IMR-90 (cell line): ENCODE measurements at regions not wholly inside any gene's neighbourhood (a gene's known extent, or its start where the extent isn't known, plus 50 kb on each side); places are given as distances from the start of the nearest gene placed in this dataset.

Experiments
- ATAC-seq: fragments of 200-7000 bp; cut with Tn5 transposase; 2 replicates; pipeline ENCODE4 v1.9.1; 2020; ENCODE audit warnings: low read depth, mild to moderate bottlenecking, moderate library complexity
- BruUV-seq: library from RNA; stranded (reverse); fragments of 400-500 nt; replicated peaks from 2 replicates; lab custom pipeline; 2021; lab: Mats Ljungman, UMichigan
- CTCF ChIA-PET: fragments of 300-600 bp; formaldehyde crosslinking; extraction: SDS; loops from one replicate; lab custom pipeline; 2021; ENCODE audit warnings: antibody characterized with exemption; lab: Yijun Ruan, JAX
- POLR2A ChIA-PET: fragments of 300-600 bp; sonication (Branson Sonifier 250); formaldehyde crosslinking; loops from one replicate; lab custom pipeline; 2022; ENCODE audit warnings: antibody characterized with exemption; ENCODE audit not compliant: unreplicated experiment; lab: Charles Lee
- DNase-seq: peaks from one replicate; pipeline ENCODE4 v3.0.0; 2013
- H2AFZ ChIP-seq: replicated peaks from 2 replicates; pipeline ENCODE3; 2013; ENCODE audit warnings: low read length, mild to moderate bottlenecking; ENCODE audit not compliant: poor library complexity
- H2AK5ac ChIP-seq: 2 replicates; pipeline ENCODE4 v1.6.1; 2013; ENCODE audit warnings: low read depth, low read length, inconsistent platforms
- H2AK9ac ChIP-seq: replicated peaks from 2 replicates; pipeline ENCODE3; 2013; ENCODE audit warnings: mild to moderate bottlenecking, low read depth, low read length, moderate library complexity; ENCODE audit not compliant: poor library complexity
- H2BK120ac ChIP-seq: 2 replicates; pipeline ENCODE4 v1.6.1; 2013; ENCODE audit warnings: low read depth, low read length, inconsistent platforms
- H2BK15ac ChIP-seq: 3 replicates; pipeline ENCODE4 v1.6.1; 2013; ENCODE audit warnings: low read depth, low read length, inconsistent platforms
- H2BK20ac ChIP-seq: 2 replicates; pipeline ENCODE4 v1.6.1; 2013; ENCODE audit warnings: low read depth, mild to moderate bottlenecking, inconsistent platforms, low read length, moderate library complexity
- H2BK5ac ChIP-seq: 2 replicates; pipeline ENCODE4 v1.6.1; 2013; ENCODE audit warnings: mild to moderate bottlenecking, low read depth, low read length, inconsistent platforms; ENCODE audit not compliant: poor library complexity, severe bottlenecking
- H3K14ac ChIP-seq: replicated peaks from 2 replicates; pipeline ENCODE4 v1.6.1; 2013; ENCODE audit warnings: low read depth, low read length, inconsistent platforms
- H3K18ac ChIP-seq: 2 replicates; pipeline ENCODE4 v1.6.1; 2013; ENCODE audit warnings: low read depth, low read length, control low read depth
- H3K23ac ChIP-seq: 2 replicates; pipeline ENCODE4 v1.6.1; 2013; ENCODE audit warnings: low read depth, low read length, inconsistent platforms
- H3K27ac ChIP-seq: 2 replicates; pipeline ENCODE4 v1.5.1; 2013; ENCODE audit warnings: mild to moderate bottlenecking, control low read depth, low read length; ENCODE audit not compliant: insufficient read depth
- H3K27me3 ChIP-seq: 2 replicates; pipeline ENCODE4 v1.6.1; 2013; ENCODE audit warnings: low read length; ENCODE audit not compliant: control insufficient read depth, insufficient read depth
- H3K36me3 ChIP-seq: 2 replicates; pipeline ENCODE4 v1.6.1; 2013; ENCODE audit warnings: low read length, mixed read lengths; ENCODE audit not compliant: control insufficient read depth, insufficient read depth
- H3K4ac ChIP-seq: 2 replicates; pipeline ENCODE4 v1.6.1; 2013; ENCODE audit warnings: low read depth, low read length, inconsistent platforms
- H3K4me1 ChIP-seq: 2 replicates; pipeline ENCODE4 v1.6.1; 2013; ENCODE audit warnings: low read length, mixed read lengths; ENCODE audit not compliant: control insufficient read depth, insufficient read depth
- H3K4me2 ChIP-seq: 2 replicates; pipeline ENCODE4 v1.6.1; 2013; ENCODE audit warnings: low read depth, mild to moderate bottlenecking, control low read depth, low read length, moderate library complexity
- H3K4me3 ChIP-seq: 2 replicates; pipeline ENCODE4 v1.5.1; 2013; ENCODE audit warnings: low read depth, mild to moderate bottlenecking, control low read depth, low read length, moderate library complexity; ENCODE audit not compliant: insufficient read depth
- H3K56ac ChIP-seq: 2 replicates; pipeline ENCODE4 v1.6.1; 2013; ENCODE audit warnings: low read length, inconsistent platforms; ENCODE audit not compliant: insufficient read depth; ENCODE audit errors: extremely low read depth
- H3K79me1 ChIP-seq, 2 experiments: 2 replicates each; pipeline ENCODE4 v1.6.1; 2013; ENCODE audit warnings: low read length in 2 of 2, inconsistent platforms in 1 of 2, low read depth in 1 of 2
- H3K9ac ChIP-seq: 2 replicates; pipeline ENCODE4 v1.6.1; 2013; ENCODE audit warnings: low read depth, low read length, control low read depth
- H3K9me1 ChIP-seq: 2 replicates; pipeline ENCODE4 v1.6.1; 2013; ENCODE audit warnings: low read length, inconsistent platforms; ENCODE audit not compliant: insufficient read depth
- H3K9me3 ChIP-seq: 2 replicates; pipeline ENCODE4 v1.6.1; 2013; ENCODE audit warnings: low read length; ENCODE audit not compliant: control insufficient read depth, insufficient read depth
- H4K20me1 ChIP-seq: 2 replicates; pipeline ENCODE4 v1.6.1; 2013; ENCODE audit warnings: low read length, inconsistent platforms; ENCODE audit not compliant: insufficient read depth
- H4K5ac ChIP-seq: 2 replicates; pipeline ENCODE4 v1.6.1; 2013; ENCODE audit warnings: mild to moderate bottlenecking, low read depth, low read length, control low read depth
- H4K8ac ChIP-seq, 2 experiments: 2 replicates each; pipeline ENCODE4 v1.6.1; 2013; ENCODE audit warnings: low read depth in 2 of 2, low read length in 2 of 2, control low read depth in 1 of 2, inconsistent platforms in 1 of 2
- H4K91ac ChIP-seq: 2 replicates; pipeline ENCODE4 v1.6.1; 2013; ENCODE audit warnings: low read depth, low read length, inconsistent platforms; ENCODE audit not compliant: insufficient read depth
- BHLHE40 ChIP-seq: fragments of 150-350 bp; IDR thresholded peaks from 2 replicates; pipeline ENCODE4 v1.6.1; 2016; ENCODE audit warnings: mild to moderate bottlenecking, low read depth, low read length
- POLR2A ChIP-seq: IDR thresholded peaks from 2 replicates; pipeline ENCODE4 v1.6.1; 2012; ENCODE audit warnings: mild to moderate bottlenecking, low read depth, low read length
- RFX5 ChIP-seq: IDR thresholded peaks from 2 replicates; pipeline ENCODE4 v1.8.0; 2012; ENCODE audit warnings: low read depth, mild to moderate bottlenecking, low read length, moderate library complexity
- SMC3 ChIP-seq: fragments of 150-350 bp; IDR thresholded peaks from 2 replicates; pipeline ENCODE4 v1.6.1; 2016; ENCODE audit warnings: low read depth, mild to moderate bottlenecking, antibody characterized with exemption, low read length, moderate library complexity
- WGBS, 2 experiments: methylation state at CpG; one replicate each; pipeline versions ENCODE4 v1.1.5 to v1.1.7; 2013; ENCODE audit warnings: missing lambda C conversion rate in 2 of 2; ENCODE audit not compliant: insufficient read length in 1 of 2; ENCODE audit errors: extremely low coverage in 2 of 2; 5-methylcytosine and 5-hydroxymethylcytosine counted together
- dilution Hi-C: fragments of 300-500 bp; cut with HindIII; formaldehyde crosslinking; loops from one replicate; pipeline ENCODE4 v1.14.3; 2018; ENCODE audit warnings: low sequenced_read_pairs; ENCODE audit not compliant: unreplicated experiment
- in situ Hi-C: fragments of 300-500 bp; cut with MboI; formaldehyde crosslinking; loops from 3 replicates; pipeline ENCODE4 v1.14.3; 2019; ENCODE audit warnings: low sequenced_read_pairs, inconsistent platforms, mixed read lengths
- intact Hi-C: fragments of 100-400 bp; cut with micrococcal nuclease; formaldehyde crosslinking; loops from 2 replicates; pipeline ENCODE4 v1.10.0; 2022

DNA sequence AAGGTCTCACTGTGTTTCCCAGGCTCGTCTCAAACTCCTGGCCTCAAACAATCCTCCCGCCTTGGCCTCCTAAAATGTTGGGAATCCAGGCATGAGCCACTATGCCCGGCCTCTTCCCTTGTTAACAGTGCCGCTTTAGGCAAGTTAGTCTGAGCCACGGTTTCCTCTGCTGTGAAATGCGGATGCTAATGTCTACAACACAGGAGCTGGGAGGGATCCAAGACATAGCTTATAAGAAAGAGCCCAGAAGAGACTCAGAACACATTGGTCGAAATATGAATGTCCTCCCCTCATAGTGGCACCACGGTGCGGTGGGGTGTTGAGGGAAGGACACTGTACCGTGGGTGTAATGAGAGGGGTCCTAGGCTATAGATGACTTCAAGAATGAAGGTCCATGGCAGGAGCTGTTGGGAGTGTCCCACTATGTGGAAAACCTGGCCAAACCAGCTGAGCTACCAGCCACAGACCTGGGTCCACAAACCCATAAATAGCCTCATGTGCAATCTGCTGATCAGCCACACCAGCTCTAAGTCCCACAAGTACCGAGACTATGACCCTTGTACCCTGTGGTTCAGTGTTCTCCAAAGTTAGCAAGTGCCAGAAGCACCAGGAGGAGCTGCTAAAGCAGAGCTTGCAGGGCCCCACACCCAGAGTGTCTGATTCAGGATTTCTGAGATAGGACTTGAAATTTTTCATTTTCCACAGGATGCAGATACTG lies 57.8 kb upstream of the ZFAND3 start:
- in situ Hi-C loops (no loop called here), intact Hi-C loops (no loop called here), dilution Hi-C loops (no loop called here)
- ChIA-PET CTCF (no interaction called here), POLR2A (no interaction called here)
- Histone ChIP-seq H3K4ac (no peak overlapping the region), H3K14ac (no peak overlapping the region), H3K4me2 (no peak overlapping the region), H3K36me3 (no peaks in the 10 kb centered on the region), H4K91ac (no peak overlapping the region), H3K4me3 (no peak overlapping the region), H3K79me1 (no peaks in the 10 kb centered on the region), H4K5ac (no peak overlapping the region), H2BK120ac (no peak overlapping the region), H3K18ac (no peak overlapping the region), H2BK5ac (no peak overlapping the region), H3K9ac (no peak overlapping the region), H2BK15ac (no peak overlapping the region), H3K9me1 (no peaks in the 10 kb centered on the region), H3K4me1 (no peaks in the 10 kb centered on the region), H3K27me3 (peaks cover 53% of the 10 kb centered on the region), H3K23ac (no peak overlapping the region), H2BK20ac (no peak overlapping the region), H2AK5ac (no peak overlapping the region), H3K27ac (no peak overlapping the region), H3K56ac (no peak overlapping the region), H4K8ac (no peak overlapping the region), H4K20me1 (no peaks in the 10 kb centered on the region), H2AFZ (no peak overlapping the region), H3K9me3 (no peaks in the 10 kb centered on the region), H2AK9ac (no peak overlapping the region)
- TF ChIP-seq BHLHE40 (no peak), RFX5 (no peak), SMC3 (no peak), POLR2A (no peak)
- no peak for ATAC-seq
- BruUV-seq: no TSS peak
- WGBS, 2 experiments: 74% methylated on average over 6 of the region's 11 CpGs; no CpG with 5 or more reads in 1 of the 2 experiments
- DNase-seq: no peak
